NCI-H1417 (cell line): ENCODE measurements at regions not wholly inside any gene's neighbourhood (a gene's known extent, or its start where the extent isn't known, plus 50 kb on each side); places are given as distances from the start of the nearest gene placed in this dataset.
"Not testable (repeated sequence)": the region's sequence is repeated elsewhere in the genome, so short reads cannot be mapped to it uniquely, and the experiment has no call there.

ENCODE experiments used
- DNase-seq, 3 experiments: peaks; one replicate each; lab custom pipeline; 2025; lab: John Stamatoyannopoulos, UW

DNA sequence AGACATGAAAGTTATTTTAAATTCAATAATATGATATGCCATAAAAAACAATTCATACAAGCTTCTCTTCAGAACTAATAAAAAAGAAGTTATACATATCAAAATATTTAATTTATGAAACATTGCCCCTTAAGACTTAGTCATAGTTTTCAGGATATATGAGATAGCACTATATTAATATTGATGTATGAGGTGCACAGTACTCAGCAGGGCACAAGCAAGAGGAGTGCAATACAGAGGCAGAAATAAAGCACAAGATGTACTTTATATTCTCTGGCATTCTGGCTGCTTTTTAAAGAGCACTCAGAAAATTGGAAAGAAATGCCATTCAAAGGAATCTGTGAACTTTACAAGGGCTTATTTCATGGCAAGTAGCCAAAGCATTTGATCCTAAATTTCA lies 274.9 kb downstream of the CPXCR1 start:
- DNase-seq = no peak

DNA sequence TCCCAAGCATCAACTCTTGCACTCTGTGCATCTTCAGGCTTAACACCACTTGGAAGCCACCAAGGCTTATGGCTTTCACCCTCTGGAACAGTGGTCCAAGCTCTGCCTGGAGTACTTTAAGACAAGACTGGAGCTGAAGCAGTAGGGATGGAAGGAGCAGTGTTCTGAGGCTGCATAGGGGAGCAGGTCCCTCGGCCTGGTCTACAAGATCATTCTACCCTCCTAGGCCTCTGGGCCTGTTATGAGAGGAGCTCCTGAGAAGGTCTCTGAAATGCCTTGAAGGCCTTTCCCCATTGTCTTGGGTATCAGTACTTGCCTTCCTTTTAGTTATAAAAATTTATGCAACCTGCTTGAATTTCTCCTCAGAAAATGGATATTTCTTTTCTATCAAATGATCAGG lies 286.7 kb downstream of the CPXCR1 start:
- DNase-seq = no peak

DNA sequence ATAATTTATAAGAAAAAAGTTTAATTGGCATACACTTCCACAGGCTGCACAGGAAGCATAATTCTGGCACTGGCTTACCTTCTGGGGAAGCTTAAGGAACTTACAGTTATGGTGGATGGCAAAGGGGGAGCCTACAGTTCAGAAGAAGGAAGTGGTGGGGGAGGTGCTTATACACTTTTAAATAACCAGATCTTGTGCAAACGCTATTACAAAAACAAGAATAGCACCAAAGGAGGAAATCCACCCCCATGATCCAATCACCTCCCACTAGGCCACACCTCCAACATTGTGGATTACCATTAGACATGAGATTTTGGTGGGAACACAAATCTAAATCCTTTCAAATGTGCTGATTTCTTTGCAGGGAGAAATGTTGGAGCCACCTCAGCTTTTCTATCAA lies 287.7 kb downstream of the CPXCR1 start:
- DNase-seq = no peak

DNA sequence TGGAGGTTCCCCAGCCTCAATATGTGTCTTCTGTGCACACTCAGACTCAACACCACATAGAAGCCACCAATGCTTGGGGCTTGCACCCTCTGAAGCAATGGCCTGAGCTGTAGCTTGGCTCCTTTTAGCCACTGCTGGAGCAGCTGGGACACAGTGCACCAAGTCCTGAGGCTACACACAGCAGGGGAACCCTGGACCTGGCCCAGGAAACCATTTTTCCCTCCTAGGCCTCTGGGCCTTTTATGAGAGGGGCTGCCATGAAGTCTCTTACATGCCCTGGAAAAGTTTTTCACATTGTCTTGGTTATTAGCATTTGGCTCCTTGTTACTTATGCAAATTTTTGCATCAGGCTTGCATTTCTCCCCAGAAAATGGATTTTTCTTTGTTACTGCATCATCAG lies 306.2 kb downstream of the CPXCR1 start:
- no peak for DNase-seq

DNA sequence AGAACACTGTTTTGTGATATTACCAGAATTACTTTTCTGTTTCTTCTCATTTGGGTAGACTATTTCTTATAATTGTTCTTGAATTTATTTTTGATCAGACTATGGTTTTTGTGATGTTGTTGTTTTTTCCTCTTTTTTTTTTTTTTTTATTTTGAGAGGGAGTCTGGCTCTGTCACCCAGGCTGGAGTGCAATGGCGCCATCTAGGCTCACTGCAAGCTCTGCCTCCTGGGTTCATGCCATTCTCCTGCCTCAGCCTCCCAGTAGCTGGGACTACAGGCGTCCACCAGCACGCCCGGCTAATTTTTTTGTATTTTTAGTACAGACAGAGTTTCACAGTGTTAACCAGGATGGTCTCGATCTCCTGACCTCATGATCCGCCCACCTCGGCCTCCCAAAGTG lies 352.6 kb downstream of the CPXCR1 start:
- not testable (repeated sequence) for DNase-seq

DNA sequence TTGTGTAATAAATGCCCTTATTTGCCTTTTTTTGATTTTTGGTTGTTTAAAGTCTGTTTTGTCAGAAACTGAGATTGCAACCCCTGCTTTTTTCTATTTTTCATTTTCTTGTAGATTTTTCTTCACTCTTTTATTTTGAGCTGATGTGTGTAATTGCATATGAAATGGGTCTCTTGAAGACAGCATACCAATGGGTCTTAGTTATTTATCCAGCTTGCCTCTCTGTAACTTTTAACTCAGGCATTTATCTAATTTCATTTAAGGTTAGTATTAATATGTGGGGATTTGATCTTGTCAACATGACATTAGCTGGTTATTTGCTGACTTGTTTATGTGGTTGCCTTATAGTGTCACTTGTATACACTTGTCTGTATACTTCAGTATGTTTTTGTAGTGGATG lies 378.0 kb downstream of the CPXCR1 start:
- DNase-seq = no peak
